NCI-H2196 (cell line): ENCODE measurements at regions not wholly inside any gene's neighbourhood (a gene's known extent, or its start where the extent isn't known, plus 50 kb on each side); places are given as distances from the start of the nearest gene placed in this dataset.

ENCODE experiments used
- DNase-seq: peaks from one replicate; lab custom pipeline; 2025; ENCODE audit not compliant: unreplicated experiment; lab: John Stamatoyannopoulos, UW

DNA sequence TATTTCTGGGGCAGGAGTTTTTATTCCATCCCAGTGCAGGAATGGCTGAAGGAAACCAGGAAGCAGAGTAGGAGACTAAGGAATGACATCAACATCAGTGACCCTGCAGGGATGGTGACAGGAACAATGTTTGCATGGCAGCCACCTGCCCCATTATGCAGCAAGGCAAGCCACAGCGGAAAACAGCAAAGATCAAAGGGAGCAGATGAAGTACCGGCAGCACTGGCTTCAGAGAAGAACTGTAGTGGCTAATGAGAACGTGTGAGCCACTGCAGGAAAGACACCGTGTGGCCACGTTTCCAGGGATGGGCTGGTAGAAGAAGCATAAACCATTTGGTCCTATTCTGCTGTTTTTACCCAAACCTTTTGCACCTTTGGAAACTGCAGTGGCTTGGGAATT, 52.9 kb upstream of the TAB2 start:
- DNase-seq: no peak

DNA sequence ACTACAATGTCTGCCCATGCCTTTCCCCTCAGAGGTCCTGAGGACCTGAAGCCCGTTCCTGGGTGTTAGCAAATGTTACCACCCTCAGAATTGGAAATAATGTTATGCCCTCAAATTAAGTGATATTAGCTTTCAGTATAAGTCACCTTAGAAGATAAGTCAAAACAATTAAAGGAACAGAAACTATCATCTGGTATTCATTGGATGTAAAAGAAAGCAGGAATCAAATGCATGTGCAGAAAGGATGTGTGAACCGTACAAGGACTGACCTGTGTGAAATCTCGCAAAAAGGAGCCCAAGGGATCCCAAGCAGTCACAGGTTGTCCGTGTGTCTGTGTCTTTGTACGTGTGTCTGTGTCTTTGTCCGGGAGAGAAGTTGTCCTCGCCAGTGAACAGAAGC, 51.6 kb upstream of the TAB2 start:
- no peak for DNase-seq

GRCh38 chr6:149266659-149267058, 50.9 kb upstream of the TAB2 start:
- no peak for DNase-seq

- DNase-seq: no peak
These were observed 50.4 kb upstream of the TAB2 start for GRCh38 chr6:149267072-149267471.

GRCh38 chr6:149267513-149268043, 49.9 kb upstream of the TAB2 start:
- DNase-seq: no peak
